Skeletal muscle tissue (tissue), 3 donors: ENCODE measurements at regions not wholly inside any gene's neighbourhood (a gene's known extent, or its start where the extent isn't known, plus 50 kb on each side); places are given as distances from the start of the nearest gene placed in this dataset.

Source experiments
- H3K27ac ChIP-seq: one replicate; pipeline ENCODE4 v1.7.0; 2013; ENCODE audit warnings: mild to moderate bottlenecking, low read depth, low read length, inconsistent platforms
- H3K27me3 ChIP-seq, 3 donors: one replicate each; pipeline ENCODE4 v1.7.0; 2013; ENCODE audit warnings: low read length in 3 of 3; ENCODE audit not compliant: control insufficient read depth in 3 of 3, insufficient read depth in 3 of 3
- H3K36me3 ChIP-seq, 3 donors: one replicate each; pipeline ENCODE4 v1.7.0; 2013; ENCODE audit warnings: low read length in 3 of 3; ENCODE audit not compliant: control insufficient read depth in 3 of 3, insufficient read depth in 3 of 3
- H3K4me1 ChIP-seq, 3 donors: one replicate each; pipeline ENCODE4 v1.7.0; 2013; ENCODE audit warnings: low read length in 3 of 3, mild to moderate bottlenecking in 3 of 3; ENCODE audit not compliant: control insufficient read depth in 3 of 3, insufficient read depth in 3 of 3
- H3K4me3 ChIP-seq, 3 donors: one replicate each; pipeline ENCODE4 v1.7.0; 2013; ENCODE audit warnings: low read length in 3 of 3
- H3K9ac ChIP-seq, 3 donors: one replicate each; pipeline ENCODE4 v1.7.0; 2013; ENCODE audit warnings: low read length in 3 of 3, mild to moderate bottlenecking in 3 of 3, moderate library complexity in 2 of 3, low read depth in 1 of 3
- H3K9me3 ChIP-seq, 3 donors: one replicate each; pipeline ENCODE4 v1.7.0; 2013; ENCODE audit warnings: low read length in 3 of 3; ENCODE audit not compliant: control insufficient read depth in 3 of 3
- donor health status: Osteomylitis.

- no peaks in the 10 kb centered on the region for H3K36me3 ChIP-seq
- no peak overlapping the region for H3K27ac ChIP-seq
- peaks cover 0 to 4% (median 0%) of the 10 kb centered on the region in 3 donors for H3K9me3 ChIP-seq
- H3K27me3 ChIP-seq = no peaks in the 10 kb centered on the region
- no peak overlapping the region for H3K9ac ChIP-seq
- H3K4me3 ChIP-seq = no peak overlapping the region
- no peaks in the 10 kb centered on the region for H3K4me1 ChIP-seq
These were observed 318.0 kb upstream of the PUM3 start for GRCh38 chr9:3161912-3162311.

GRCh38 chr9:3157011-3157410 is 313.1 kb upstream of the PUM3 start:
- Histone ChIP-seq H3K27me3 (no peaks in the 10 kb centered on the region), H3K4me3 (no peak overlapping the region), H3K4me1 (no peaks in the 10 kb centered on the region), H3K9me3 (peaks cover 0 to 3% (median 0%) of the 10 kb centered on the region in 3 donors), H3K36me3 (no peaks in the 10 kb centered on the region), H3K9ac (no peak overlapping the region), H3K27ac (no peak overlapping the region)

GRCh38 chr9:3151672-3152576 is 308.0 kb upstream of the PUM3 start:
- no peak overlapping the region for H3K9ac ChIP-seq
- H3K36me3 ChIP-seq = no peaks in the 10 kb centered on the region
- H3K27ac ChIP-seq = no peak overlapping the region
- no peak overlapping the region for H3K4me3 ChIP-seq
- H3K4me1 ChIP-seq = no peaks in the 10 kb centered on the region
- no peaks in the 10 kb centered on the region for H3K9me3 ChIP-seq
- no peaks in the 10 kb centered on the region for H3K27me3 ChIP-seq

- no peaks in the 10 kb centered on the region for H3K27me3 ChIP-seq
- no peak overlapping the region for H3K27ac ChIP-seq
- no peak overlapping the region for H3K9ac ChIP-seq
- no peaks in the 10 kb centered on the region for H3K36me3 ChIP-seq
- no peaks in the 10 kb centered on the region for H3K9me3 ChIP-seq
- no peaks in the 10 kb centered on the region for H3K4me1 ChIP-seq
- H3K4me3 ChIP-seq = no peak overlapping the region
These were observed 306.2 kb upstream of the PUM3 start for GRCh38 chr9:3150074-3150473.

DNA sequence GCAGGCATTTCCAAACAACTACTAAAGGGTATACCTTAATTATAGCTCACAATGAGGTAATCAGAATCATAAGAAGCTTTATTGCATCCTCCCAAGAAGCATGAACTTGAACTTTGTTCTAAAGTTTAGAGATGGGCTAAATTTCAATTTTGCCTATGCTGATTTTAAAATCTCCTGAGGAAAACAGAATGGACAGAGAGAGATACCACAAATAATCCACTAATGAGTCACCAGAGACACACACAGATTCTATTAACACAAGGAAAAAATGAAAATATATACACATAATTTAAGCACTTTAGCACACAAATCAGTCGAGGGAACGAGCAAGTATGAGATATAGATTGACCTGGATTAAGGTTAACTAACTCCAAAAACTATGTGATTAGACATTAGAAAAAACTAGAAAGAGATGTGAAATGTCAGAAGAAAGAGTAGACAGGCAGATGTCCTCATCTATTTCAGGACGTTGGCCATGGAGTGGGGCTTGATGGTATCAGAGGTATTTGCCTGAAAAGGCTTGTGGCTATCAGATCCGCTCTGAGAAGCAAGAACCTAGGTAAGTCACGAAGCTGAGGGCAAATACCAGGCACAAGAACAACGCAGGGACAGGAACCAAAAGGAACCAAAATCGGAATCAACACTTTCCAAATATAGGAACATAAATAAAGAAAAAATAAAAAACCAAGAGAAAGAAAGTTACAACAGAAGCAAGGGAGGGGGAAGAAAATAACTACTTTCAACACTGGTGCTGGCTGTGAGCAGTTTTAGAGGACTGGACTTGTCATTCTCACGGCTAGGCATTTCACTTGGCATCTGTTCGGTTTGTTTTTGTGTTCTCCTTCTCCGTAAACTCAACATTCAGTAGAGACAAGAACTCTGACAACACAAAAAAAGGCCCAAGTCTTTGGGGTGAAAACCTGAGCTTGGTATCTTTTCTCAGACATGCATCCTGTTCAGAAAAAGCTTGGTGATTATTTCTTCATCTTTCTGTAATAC is 294.6 kb upstream of the PUM3 start:
- no peaks in the 10 kb centered on the region for H3K4me1 ChIP-seq
- no peak overlapping the region for H3K9ac ChIP-seq
- no peak overlapping the region for H3K27ac ChIP-seq
- H3K4me3 ChIP-seq = no peak overlapping the region
- H3K27me3 ChIP-seq = no peaks in the 10 kb centered on the region
- no peaks in the 10 kb centered on the region for H3K9me3 ChIP-seq
- no peaks in the 10 kb centered on the region for H3K36me3 ChIP-seq

GRCh38 chr9:3137347-3137695 is 293.4 kb upstream of the PUM3 start:
- Histone ChIP-seq H3K4me1 (no peaks in the 10 kb centered on the region), H3K27ac (no peak overlapping the region), H3K9me3 (no peaks in the 10 kb centered on the region), H3K9ac (no peak overlapping the region), H3K4me3 (no peak overlapping the region), H3K36me3 (no peaks in the 10 kb centered on the region), H3K27me3 (no peaks in the 10 kb centered on the region)

DNA sequence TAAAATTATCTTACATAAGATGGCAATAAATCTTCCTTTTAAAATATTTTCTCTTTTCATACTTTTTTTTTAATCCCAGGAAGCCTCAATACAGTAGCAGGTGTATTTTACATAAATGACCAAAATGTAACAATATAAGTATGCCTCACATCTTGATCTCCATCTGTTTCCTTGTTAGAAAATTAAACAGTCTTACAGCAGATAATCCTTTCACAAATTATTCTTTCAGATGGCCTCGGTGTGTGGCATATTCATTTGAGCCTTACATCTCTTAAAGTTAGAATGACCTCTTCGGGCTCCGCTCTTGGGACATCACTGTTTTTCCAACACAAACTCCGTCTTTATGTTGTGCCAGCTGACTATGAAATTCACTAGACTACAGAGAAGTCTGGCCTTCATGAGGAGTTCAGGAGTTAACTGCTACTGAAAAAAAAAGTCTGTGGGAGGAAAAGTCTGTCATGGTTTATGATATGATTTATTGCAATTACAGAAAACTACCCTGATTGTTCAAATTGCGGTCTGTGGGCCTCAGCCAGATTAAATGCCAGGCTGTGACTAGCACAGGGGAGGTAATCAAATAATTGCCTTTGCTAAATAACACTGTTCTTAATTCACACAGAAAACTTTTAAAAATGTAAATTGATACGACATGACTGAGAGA is 292.9 kb upstream of the PUM3 start:
- H3K27me3 ChIP-seq = no peaks in the 10 kb centered on the region
- no peaks in the 10 kb centered on the region for H3K36me3 ChIP-seq
- H3K9ac ChIP-seq = no peak overlapping the region
- H3K4me1 ChIP-seq = no peaks in the 10 kb centered on the region
- H3K4me3 ChIP-seq = no peak overlapping the region
- no peak overlapping the region for H3K27ac ChIP-seq
- no peaks in the 10 kb centered on the region for H3K9me3 ChIP-seq

DNA sequence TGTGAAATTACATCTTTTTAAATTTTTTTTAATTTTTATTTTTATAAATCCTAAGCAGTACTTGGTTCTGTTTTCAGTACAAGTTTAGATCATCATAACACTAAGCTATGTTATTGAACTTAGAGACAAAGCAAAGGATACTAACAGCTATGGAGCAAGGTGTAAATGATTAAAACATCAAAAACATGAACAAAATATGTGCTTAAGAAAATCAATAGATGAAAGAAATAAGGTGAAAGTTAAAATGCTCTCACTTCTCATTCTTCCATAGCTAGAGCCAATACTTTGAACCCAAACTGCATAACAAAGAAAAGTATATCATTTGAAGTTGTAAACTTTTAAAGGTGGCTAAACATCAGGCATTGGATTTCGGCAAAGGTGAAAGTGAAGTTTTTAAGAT is 292.3 kb upstream of the PUM3 start:
- Histone ChIP-seq H3K9me3 (no peaks in the 10 kb centered on the region), H3K27ac (no peak overlapping the region), H3K4me3 (no peak overlapping the region), H3K9ac (no peak overlapping the region), H3K27me3 (no peaks in the 10 kb centered on the region), H3K4me1 (no peaks in the 10 kb centered on the region), H3K36me3 (no peaks in the 10 kb centered on the region)

DNA sequence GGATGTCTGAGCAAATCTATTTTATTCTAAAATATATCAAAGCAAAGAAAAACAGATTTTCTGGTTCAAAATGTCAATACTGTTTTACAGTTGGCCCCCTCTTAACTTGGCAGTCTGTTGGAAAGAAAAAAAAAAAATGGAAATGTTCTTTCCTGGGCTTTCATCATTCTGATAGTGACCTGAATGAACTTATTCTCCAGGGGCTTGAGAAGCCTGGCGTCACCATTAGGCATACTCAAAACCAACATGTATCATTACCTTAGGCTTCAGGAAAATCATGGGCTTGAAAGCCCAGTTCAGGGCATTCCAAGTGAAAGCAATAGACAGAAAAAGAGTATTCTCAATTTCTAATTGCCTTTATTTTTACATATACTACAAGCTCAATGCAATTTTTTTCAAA is 283.7 kb upstream of the PUM3 start:
- H3K4me1 ChIP-seq = no peaks in the 10 kb centered on the region
- no peaks in the 10 kb centered on the region for H3K27me3 ChIP-seq
- H3K9ac ChIP-seq = no peak overlapping the region
- H3K4me3 ChIP-seq = no peak overlapping the region
- no peak overlapping the region for H3K27ac ChIP-seq
- H3K9me3 ChIP-seq = no peaks in the 10 kb centered on the region
- H3K36me3 ChIP-seq = no peaks in the 10 kb centered on the region
